ENCODE measurements at regions not wholly inside any gene's neighbourhood (a gene's known extent, or its start where the extent isn't known, plus 50 kb on each side); places are given as distances from the start of the nearest gene placed in this dataset.
"Not testable (repeated sequence)": the region's sequence is repeated elsewhere in the genome, so short reads cannot be mapped to it uniquely, and the experiment has no call there.

DNA sequence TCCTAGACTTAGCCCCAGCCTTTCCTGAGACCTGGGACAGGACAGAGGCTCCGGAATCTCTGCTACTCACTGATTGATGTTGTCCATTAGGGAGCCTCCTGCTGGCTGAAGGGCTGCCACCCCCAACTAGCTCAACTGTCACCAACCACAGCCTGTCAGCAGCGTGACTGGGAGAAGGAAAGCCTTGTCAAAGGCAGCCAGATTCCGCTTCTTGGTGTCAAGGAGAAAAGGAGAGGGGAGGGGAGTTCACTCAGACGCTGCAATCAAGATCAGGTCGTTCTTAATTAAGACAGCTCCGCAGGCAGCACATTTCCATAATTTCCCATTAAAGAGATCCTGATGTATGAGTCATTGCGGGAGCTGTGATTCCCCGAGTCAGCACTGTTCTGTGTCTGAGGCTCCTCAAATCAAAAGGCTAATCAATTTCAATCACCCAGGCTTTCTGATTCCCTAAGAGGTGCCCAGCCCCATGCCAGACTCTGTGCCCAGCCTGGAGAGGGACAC is 152.8 kb upstream of the ZBED5 start:
- DNase-seq (ENCODE audit: low read depth): no peak

DNA sequence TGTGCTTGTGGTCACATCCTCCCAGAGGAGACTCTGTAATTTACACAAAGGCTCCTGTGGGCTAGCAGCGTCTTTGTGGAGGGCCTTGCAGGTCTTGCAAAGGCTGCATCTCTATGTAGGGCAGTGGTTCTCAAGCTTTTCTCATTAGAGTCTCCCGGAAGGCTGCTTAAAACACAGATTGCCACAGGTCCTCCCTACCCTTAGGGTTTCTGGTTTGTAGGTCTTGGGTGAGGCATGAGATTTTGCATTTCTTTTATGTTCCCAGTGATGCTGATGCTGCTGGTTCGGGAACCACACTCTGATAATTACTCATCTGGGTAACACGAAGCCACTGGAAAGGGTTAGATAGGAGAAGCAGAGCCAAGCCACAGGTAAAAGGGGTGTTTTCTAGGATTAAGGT is 151.3 kb upstream of the ZBED5 start:
- DNase-seq (ENCODE audit: low read depth): no peak

DNA sequence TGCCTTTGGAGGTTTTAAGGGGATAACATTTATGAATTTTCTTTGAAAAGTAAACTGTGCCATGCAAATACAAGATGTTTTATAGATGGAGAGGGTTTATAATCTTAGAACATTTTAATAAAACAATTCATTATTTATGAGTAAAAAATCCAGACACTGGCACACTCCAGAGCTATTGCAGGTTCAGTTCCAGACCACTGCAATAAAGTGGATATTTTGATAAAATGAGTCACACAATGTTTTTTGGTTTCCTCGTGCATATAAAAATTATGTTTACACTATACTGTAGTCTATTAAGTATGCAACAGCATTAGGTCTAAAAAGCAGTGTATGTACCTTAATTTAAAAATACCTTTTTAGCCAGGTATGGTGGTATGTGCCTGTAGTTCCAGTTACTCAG is 146.2 kb upstream of the ZBED5 start:
- no peak for DNase-seq (ENCODE audit: low read depth)

DNA sequence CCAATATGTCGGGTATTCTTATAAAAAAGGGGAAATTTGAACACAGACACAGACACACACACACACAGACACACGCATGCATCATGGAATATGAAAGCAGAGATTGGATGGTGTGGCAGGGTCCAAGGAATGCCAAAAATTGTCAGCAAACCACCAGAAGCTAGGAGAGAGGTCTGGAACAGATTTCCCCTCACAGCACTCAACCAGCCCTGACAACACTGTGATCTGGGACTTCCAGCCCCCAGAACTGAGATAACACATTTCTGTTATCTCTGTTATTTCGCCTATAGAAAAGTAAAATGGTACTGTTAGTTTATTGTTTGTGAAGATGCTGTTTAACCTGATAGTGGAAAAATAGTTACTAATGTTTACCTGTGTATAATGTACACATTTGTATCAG is 145.4 kb upstream of the ZBED5 start:
- DNase-seq (ENCODE audit: low read depth): no peak

DNA sequence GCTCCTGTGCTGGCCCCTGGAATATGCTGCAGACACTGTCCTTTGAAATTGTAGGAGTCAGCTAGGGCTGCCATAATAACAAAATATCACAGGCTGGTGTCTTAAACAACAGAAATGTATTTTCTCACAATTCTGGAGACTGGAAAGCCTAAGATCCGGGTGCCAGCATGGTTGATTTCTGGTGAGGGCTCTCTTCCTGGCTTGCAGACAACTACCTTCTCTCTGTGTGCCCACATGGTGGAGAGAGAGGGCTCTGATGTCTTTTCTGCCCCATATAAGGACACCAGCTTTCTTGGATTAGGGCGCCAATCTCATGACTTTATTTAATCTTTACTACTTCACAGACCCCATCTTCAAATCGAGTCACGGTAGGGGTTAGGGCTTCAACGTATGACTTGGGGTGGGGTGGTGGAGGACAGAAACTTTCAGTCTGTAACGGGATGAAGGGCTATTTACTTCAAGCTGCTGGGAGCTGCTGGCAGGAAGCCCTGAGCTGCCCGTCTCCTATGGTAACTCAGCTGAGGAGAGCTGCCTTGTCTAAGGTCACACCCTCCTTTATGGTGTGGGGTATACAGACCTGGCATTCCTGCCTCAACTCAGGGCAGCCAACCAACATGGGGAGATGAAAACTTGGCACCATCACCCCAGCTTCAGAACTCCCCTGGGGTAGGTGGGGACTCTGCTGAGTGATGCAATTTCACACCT is 142.9 kb upstream of the ZBED5 start:
- DNase-seq (ENCODE audit: low read depth): no peak

DNA sequence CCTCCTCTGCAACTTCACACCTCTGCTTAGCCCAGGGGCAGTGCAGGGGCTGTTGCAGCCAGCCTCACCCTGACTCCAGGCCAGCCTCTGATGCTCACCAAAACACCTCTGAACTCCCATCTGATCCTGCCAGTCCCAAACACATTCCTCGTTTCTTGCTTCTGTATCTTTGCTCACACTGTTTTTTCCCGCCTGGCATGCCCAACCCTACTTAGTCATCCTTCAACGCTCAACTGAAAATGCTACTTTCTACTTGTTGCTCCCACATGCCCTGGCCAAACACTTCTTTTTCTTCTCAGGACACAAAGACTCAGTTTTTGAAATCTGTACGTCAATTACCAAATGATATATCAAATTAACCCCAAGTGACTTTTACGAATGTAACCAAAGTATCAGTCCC is 140.8 kb upstream of the ZBED5 start:
- DNase-seq (ENCODE audit: low read depth): no peak

DNA sequence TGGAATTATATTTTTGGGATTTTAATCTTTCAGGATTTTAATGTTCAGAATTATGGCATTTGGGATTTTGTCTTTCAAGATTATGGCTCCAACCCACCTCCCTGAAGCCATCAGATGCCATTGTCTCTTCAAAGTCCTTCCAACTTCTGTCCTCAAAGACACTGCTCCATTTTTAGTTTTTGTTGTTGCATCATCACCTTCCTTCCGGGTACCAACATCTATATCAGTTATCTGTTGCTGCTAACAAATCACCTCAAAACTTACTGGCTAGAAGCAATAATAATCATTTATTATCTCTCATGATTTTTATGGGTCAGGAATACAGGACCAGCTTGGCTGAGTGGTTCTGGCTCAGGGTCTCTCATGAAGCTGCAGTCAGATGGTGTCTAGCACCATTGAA is 138.8 kb upstream of the ZBED5 start:
- no peak for DNase-seq (ENCODE audit: low read depth)

DNA sequence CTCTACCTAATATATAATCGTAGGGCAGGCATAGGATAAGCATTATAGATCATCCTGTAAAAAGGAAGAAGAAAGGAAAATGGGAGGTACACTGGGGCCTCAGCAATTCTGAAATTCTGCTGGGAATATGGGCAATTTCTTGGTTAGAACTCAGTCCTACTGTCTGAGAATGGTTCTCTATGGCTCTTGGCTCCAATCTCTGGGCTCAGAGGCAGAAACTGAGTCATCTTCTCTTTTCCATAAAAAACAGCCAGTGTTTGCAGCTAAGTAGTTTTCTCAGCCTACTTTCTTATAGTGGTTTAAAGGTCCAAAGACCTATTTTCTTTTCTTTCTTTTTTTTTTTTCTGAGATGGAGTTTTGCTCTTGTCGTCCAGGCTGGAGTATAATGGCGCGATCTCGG is 135.8 kb upstream of the ZBED5 start:
- no peak for DNase-seq (ENCODE audit: low read depth)

DNA sequence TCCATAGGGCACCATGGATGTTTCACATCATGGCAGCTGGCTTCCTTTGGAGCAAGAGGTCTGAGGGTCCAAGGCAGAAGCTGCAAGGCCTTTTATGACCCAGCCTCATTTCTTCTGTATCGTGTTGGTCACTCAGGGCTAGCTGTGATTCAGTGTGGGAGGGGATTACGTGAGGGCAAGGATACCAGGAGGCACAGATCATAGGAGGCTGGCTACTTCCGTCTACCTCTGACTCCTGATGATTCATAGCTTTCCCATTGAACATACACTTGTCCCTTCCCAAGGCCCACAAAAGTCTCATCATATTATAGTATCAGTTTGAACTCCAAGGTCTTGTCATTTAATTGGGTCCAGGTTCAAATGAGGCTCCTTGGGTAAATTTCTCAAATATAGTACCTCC is 135.3 kb upstream of the ZBED5 start:
- no peak for DNase-seq (ENCODE audit: low read depth)

DNA sequence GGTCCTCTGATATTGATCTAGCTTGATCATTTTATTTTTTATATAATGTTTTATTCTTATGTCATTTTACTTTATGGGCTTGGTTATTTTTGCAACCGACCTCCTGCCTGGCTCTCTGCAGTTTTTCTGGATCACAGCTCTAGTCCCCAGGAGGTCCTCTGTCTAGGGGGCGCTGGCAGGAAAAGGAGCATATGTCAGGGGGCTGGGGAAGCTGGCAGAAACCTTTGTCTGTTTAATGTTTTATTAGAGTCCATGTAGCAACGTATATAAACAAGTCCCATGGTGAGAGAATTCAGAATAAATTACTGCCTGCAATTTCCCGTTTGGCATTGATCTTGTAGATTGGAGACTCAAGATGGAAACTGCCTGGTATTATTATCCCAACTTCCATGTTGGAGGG is 133.5 kb upstream of the ZBED5 start:
- no peak for DNase-seq (ENCODE audit: low read depth)

DNA sequence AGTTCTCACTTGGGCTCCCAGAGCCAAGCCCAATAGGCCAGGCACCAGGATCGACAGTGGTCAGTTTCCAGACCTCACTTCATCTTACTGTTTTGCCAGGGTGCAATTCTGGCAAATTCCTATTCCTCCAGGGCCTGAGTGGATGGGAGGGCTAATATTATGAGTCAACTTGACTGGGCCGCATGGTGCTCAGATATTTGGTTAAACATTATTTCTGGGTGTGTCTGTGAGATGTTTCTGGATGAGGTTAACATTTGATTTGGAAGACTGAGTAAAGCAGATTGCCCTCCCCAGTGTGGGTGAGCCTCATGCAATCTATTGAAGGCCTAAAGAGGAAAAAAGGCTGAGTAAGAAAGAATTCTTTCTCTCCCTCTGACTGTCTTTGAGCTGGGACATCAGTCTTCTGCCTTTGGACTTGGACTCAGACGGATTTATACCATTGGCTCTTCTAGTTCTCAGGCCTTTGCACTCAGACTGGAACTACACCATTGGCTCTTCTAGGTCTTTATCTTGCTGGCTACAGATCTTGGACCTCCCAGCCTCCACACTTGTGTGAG is 132.9 kb upstream of the ZBED5 start:
- DNase-seq (ENCODE audit: low read depth): no peak

DNA sequence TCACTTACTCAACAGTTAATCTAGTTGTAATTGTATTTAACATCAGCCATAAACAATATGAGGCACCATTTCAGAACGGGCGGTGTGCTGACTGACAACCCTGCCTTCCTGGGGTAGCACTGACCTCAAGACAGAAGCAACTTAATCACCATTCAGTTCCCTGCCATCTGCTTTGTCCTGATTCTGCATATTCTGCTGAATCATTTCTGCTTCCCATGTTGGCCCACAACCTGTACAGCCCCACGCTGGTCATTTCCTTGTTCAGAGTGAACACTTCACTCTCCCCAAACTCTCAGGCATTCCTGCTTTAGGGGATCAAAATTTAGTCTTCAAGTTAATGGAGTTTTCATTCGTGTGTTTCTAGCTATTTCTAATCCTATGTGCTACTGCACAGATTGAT is 132.3 kb upstream of the ZBED5 start:
- no peak for DNase-seq (ENCODE audit: low read depth)

DNA sequence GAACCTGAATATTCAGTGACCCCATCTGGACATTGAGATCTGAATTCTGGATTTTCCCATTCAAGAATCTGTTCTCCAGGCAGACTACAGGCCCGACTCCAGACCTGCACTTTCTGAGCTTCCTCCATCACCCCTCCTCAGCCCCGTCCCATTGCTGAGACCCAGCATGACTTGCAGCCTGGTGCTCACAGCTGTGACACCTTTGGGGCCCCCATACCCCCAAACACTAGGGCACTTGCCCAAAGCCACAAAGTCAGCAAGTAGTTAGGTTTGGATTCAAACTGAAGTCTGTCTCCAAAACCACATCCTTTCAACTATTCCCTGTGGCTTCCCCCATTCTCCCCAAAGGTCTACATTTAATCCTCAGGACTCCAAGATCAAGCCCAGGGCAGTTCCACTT is 128.2 kb upstream of the ZBED5 start:
- no peak for DNase-seq (ENCODE audit: low read depth)

DNA sequence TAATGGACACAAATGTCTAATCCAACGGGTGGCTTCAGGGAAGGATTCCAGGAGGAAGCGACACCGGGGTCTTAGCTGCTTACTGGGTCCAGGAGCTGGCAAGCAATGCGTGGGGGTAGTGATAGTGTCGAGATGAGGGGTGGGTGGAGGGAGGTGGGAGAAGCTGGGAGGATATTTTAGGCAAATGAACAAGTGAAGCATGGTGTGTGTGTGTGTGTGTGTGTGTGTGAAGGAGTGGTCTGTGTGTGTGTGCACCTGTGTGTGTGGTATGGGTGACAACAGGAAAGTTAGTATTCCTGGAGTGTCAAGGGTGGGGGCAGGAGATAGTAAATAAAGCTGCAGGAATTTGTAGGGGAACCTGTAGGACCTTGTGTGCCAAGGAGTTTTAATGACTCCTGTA is 126.9 kb upstream of the ZBED5 start:
- no peak for DNase-seq (ENCODE audit: low read depth)

DNA sequence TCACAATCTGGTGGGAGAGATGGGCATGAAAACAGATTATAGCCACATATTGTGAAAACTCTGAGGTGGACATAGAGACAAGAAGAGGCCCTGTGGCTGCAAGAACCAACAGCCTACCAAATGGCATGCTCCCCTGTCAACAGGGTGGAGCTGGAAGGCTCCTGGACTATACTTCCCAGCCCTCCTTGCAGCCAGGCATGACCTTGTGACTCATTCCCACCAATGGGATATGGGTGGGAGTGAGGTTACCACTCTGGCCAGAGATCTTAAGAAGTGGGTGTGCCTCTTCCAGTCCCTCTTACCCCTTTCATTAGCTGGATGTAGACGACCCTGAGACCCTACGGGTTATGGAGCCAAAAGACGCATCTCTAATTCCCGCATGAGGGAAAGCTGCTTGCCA is 126.4 kb upstream of the ZBED5 start:
- DNase-seq (ENCODE audit: low read depth): no peak

DNA sequence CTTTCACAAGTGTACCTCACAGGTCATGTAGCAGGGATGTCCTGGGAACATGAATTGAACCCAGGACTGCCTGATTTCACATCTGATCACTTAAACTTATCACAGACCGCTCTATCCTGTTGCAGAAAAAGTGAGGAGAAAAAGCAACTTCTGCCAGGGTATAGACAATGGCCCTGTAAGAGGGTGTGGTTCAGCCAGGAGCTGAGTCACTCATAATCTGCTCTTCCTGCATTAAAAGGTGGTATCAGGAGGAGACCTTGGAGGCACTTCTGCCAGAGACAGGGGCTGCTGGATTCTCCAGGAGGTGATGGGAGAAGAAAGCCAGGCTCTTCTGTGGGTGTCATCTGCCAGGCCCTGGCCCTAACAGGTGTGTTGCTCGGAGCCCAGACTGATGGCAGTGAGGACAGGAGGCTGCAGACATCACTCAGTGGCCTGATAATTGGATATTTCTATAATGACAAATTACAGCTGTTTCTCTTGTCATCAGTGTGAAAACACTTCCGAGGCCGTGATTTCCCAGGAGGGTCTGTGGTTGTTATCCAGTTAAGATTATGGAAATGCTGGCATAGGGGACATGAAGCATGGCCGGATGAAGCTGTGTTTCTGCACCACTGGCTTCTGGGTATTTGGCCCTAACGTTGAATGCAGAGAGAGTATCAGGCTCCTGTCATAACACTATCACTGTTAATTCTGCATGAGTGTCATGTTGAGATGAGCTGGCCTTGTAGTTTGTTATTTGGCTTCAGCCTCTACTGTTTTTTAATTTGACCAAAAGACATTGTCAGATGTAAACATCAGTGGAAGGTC is 125.1 kb upstream of the ZBED5 start:
- DNase-seq (ENCODE audit: low read depth): no peak

DNA sequence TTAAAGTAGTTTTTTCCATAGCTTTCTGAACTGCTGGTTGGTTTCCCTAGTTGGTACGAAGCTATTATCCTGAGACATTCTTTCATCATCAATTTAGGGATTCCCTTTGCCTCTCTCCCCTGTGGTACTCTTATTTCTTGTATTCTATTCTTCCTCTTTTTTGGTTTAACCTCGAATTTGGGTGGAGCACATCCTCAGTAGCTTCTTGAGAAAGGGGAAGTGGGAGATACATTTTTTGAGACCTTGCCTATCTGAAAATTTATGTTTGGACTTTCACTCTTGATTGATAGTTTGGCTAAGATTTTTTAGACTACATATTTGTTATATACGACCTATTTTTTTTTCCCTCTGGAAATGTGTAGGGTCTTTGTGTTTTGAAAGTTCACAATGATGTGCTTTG is 121.7 kb upstream of the ZBED5 start:
- no peak for DNase-seq (ENCODE audit: low read depth)

DNA sequence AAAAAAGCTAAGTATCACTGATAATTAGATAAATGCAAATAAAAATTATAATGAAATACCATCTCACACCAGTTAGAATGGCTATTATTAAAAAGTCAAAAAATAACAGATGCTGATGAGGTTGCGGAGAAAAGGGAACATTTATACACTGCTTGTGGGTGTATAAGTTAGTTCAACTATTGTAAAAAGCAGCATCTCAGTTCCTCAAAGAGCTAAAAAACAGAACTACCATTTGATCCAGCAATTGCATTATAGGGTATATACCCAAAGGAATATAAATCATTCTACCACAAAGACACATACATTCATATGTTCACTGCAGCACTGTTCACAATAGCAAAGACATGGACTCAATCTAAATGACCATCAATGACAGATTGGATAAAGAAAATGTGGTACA is 120.3 kb upstream of the ZBED5 start:
- DNase-seq (ENCODE audit: low read depth): no peak

DNA sequence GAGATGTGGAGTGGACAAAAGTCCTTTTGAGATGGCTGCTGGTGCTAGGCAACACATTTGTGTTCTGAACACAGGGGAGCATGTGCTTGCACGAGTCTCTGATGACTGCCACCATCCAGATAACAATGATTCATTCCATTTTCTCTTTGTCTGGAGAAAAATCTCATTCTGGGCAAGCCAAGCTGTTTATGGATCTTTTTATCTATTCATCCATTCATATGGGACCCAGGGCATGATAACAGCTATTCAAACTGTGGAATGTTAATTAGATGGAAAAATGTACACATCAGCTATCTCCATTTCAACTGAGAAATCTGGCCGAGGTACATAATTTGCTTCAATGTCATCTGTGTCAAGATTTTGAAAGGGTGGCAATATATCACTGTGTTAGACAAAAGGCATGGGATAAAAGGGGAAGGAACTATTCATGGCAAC is 117.5 kb upstream of the ZBED5 start:
- DNase-seq (ENCODE audit: low read depth): no peak

DNA sequence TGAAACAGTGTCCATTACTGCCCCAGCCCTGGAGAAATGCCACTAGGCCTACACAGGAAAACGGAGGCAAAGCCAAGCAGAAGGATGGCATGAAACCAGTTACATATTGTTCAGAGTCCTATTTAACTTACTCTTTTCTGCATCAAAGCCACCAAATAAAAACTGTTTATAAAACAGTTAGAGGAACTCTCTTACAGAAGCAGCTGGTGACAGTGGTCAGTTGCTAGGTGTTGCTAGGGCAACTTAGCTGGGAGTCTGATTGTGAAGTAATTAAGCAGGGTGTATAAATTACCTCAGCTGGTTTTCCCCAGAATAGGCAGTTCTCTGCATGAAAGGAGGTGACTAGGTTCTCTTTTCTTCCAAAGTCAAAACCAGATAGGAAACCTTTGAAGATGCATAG is 115.6 kb upstream of the ZBED5 start:
- no peak for DNase-seq (ENCODE audit: low read depth)

DNA sequence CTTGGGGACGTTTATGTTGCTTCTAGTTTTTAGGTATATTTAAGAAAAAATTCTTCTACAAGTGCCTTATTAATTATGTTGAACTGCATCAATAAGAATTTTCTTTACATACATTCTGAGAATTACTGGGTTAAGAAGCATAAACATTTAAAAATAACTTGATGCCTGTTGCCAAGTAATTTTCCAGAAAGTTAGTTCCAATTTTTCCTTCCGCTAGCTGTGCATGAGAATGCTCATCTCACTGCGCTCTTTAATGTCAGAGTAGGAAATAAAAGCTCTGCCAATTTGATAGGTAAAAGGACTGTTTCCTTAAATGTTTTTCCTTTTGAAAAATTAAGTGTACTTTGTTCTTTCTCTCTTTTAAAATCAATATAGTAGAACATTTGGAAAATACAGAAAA is 113.1 kb upstream of the ZBED5 start:
- no peak for DNase-seq (ENCODE audit: low read depth)

DNA sequence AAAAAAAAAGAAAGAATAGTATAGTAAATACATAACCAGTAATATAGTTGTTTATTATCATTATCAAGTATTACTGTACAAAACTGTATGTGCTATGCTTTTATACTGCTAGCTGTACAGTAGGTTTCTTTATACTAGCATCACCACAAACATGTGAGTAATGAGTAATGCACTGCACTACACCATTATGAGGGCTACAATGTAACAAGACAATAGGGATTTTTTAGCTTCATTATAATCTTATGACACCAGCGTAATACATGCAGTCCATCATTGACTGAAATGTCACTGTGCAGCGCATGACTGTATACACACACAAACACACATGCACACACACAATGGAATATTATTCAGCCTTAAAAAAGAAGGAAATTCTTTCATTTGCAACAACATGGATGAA is 111.5 kb upstream of the ZBED5 start:
- no peak for DNase-seq (ENCODE audit: low read depth)

DNA sequence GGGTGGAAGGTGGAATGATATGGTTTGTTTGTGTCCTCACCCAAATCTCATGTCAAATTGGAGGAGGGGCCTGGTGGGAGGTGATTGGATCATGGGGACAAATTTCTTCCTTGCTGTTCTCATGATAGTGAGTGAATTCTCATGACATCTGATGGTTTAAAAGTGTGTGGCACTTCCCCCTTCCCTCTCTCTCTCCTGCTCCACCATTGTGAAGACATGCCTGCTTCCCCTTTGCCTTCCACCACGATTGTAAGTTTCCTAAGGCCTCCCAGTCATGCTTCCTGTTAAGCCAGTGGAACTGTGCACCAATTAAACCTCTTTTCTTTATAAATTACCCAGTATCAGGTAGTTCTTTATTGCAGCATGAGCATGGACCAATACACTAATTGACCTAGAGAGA is 99.0 kb upstream of the ZBED5 start:
- not testable (repeated sequence) for DNase-seq (ENCODE audit: low read depth)

All from stimulated activated CD8-positive, alpha-beta memory T cell treated with anti-CD3 and anti-CD28 coated beads, Interleukin-4, amount 100 ng/mL, for 24 hours (primary cell).